GM10266 (cell line): ENCODE measurements at regions not wholly inside any gene's neighbourhood (a gene's known extent, or its start where the extent isn't known, plus 50 kb on each side); places are given as distances from the start of the nearest gene placed in this dataset.

ENCODE experiments used
- DNase-seq: peaks from one replicate; pipeline ENCODE4 v3.0.0; 2012; ENCODE audit errors: extremely low spot score
- CTCF ChIP-seq: IDR thresholded peaks from 2 replicates; pipeline ENCODE4 v1.5.1; 2012; ENCODE audit warnings: mild to moderate bottlenecking, low read depth; ENCODE audit not compliant: control insufficient read depth, insufficient read depth; ENCODE audit errors: missing control alignments

- TF ChIP-seq CTCF = no peak
- DNase-seq = no peak
These were observed 50.0 kb upstream of the C21orf91 start for GRCh38 chr21:17869115-17869514.
